ENCODE measurements at regions not wholly inside any gene's neighbourhood (a gene's known extent, or its start where the extent isn't known, plus 50 kb on each side); places are given as distances from the start of the nearest gene placed in this dataset.

DNA sequence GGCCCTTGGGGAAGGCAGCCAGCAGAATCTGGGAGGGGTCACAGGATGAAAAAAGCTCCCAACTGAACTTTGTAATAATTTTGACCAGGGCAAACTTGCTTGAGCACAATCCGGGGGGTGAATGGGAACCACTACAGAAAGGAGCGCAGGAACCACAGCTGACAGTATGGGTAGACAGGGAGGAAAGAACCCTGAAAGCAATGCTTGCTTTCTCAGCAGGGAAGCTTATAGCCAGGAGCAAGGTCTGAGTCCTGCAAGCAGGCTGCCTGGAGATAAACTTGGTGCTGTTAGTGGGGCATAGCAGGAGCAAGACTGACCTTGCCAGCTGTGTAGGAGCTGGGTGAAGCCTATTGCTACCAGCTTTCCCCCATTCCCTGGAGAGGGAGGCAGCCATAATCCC, 195.2 kb downstream of the MTCL1 start (continued):
- no peak for TF ChIP-seq KIAA2018 (CRISPR knock-in tag; IDR thresholded peaks at IDR 0.05; ENCODE audit: borderline replicate concordance)
- TF ChIP-seq, protein P1, sequence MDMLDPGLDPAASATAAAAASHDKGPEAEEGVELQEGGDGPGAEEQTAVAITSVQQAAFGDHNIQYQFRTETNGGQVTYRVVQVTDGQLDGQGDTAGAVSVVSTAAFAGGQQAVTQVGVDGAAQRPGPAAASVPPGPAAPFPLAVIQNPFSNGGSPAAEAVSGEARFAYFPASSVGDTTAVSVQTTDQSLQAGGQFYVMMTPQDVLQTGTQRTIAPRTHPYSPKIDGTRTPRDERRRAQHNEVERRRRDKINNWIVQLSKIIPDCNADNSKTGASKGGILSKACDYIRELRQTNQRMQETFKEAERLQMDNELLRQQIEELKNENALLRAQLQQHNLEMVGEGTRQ (IDR thresholded peaks at IDR 0.05; ENCODE audit: low read depth, low read length), result no peak
- TF ChIP-seq, protein P1 (CRISPR knock-in tag; IDR thresholded peaks at IDR 0.05; ENCODE audit: borderline replicate concordance), result no peak
- TF ChIP-seq MATR3 (CRISPR knock-in tag; IDR thresholded peaks at IDR 0.05), result no peak
- TF ChIP-seq SKI (IDR thresholded peaks at IDR 0.05; ENCODE audit: partially characterized antibody), result no peak
- no peak for TF ChIP-seq SP2 (CRISPR knock-in tag; IDR thresholded peaks at IDR 0.05)
